H7 (cell line): ENCODE measurements at regions not wholly inside any gene's neighbourhood (a gene's known extent, or its start where the extent isn't known, plus 50 kb on each side); places are given as distances from the start of the nearest gene placed in this dataset.

Experiments used
- DNase-seq: peaks from one replicate; pipeline ENCODE4 v3.0.0; 2012
- H3K27me3 ChIP-seq: 2 replicates; pipeline ENCODE4 v1.6.0; 2011; ENCODE audit warnings: mild to moderate bottlenecking, low read length; ENCODE audit not compliant: control insufficient read depth, insufficient read depth
- H3K36me3 ChIP-seq: replicated peaks from 2 replicates; pipeline ENCODE4 v1.5.1; 2011; ENCODE audit warnings: low read length; ENCODE audit not compliant: control insufficient read depth, insufficient read depth
- H3K4me3 ChIP-seq: 2 replicates; pipeline ENCODE4 v1.5.1; 2011; ENCODE audit warnings: low read depth, mild to moderate bottlenecking, control low read depth, low read length, moderate library complexity; ENCODE audit not compliant: insufficient read depth

GRCh38 chr13:74438901-74439300 is 304.7 kb upstream of the KLF12 start:
- no peaks in the 10 kb centered on the region for H3K36me3 ChIP-seq
- no peak overlapping the region for H3K4me3 ChIP-seq
- no peak for DNase-seq
- H3K27me3 ChIP-seq: no peaks in the 10 kb centered on the region

GRCh38 chr13:74434782-74435181 is 300.6 kb upstream of the KLF12 start:
- no peaks in the 10 kb centered on the region for H3K36me3 ChIP-seq
- DNase-seq: no peak
- no peaks in the 10 kb centered on the region for H3K27me3 ChIP-seq
- H3K4me3 ChIP-seq: no peak overlapping the region

- Histone ChIP-seq H3K4me3 (no peak overlapping the region), H3K36me3 (no peaks in the 10 kb centered on the region), H3K27me3 (no peaks in the 10 kb centered on the region)
- no peak for DNase-seq
These were observed 290.3 kb upstream of the KLF12 start for GRCh38 chr13:74424455-74424854.

- H3K36me3 ChIP-seq: no peaks in the 10 kb centered on the region
These were observed 289.2 kb upstream of the KLF12 start for GRCh38 chr13:74423434-74423833.

GRCh38 chr13:74414458-74414857 is 280.3 kb upstream of the KLF12 start:
- Histone ChIP-seq H3K27me3 (no peaks in the 10 kb centered on the region), H3K4me3 (no peak overlapping the region), H3K36me3 (no peaks in the 10 kb centered on the region)
- DNase-seq: no peak

More at GRCh38 chr13:74423434-74423833, 289.2 kb upstream of the KLF12 start:
- no peak overlapping the region for H3K4me3 ChIP-seq
- no peak for DNase-seq
- H3K27me3 ChIP-seq: no peaks in the 10 kb centered on the region

- H3K36me3 ChIP-seq: no peaks in the 10 kb centered on the region
- no peak for DNase-seq
- no peak overlapping the region for H3K4me3 ChIP-seq
- H3K27me3 ChIP-seq: no peaks in the 10 kb centered on the region
These were observed 279.3 kb upstream of the KLF12 start for GRCh38 chr13:74413482-74413881.

- H3K36me3 ChIP-seq: no peaks in the 10 kb centered on the region
- no peak overlapping the region for H3K4me3 ChIP-seq
- DNase-seq: no peak
- H3K27me3 ChIP-seq: no peaks in the 10 kb centered on the region
These were observed 275.3 kb upstream of the KLF12 start for GRCh38 chr13:74409551-74409950.

DNA sequence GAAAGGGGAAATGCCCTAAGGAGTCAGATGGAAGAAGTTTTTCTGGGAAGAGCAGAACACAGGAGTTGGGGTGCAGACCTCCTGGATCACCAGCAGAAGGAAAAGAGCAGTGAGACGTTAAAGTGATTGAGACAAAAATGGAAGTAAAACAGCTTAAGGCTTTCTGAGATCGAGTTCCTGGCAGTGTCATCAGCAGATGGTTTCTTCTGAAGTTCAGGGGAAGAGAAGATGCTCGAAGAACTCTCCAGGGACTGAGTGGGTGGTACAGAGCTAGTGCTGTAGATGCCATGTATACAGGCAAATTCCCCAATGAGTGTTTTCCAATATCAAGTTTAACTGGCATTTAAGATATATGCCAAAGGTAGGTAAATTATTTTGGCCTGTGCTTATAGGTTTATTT is 272.2 kb upstream of the KLF12 start:
- no peaks in the 10 kb centered on the region for H3K27me3 ChIP-seq
- no peak for DNase-seq
- no peaks in the 10 kb centered on the region for H3K36me3 ChIP-seq
- no peak overlapping the region for H3K4me3 ChIP-seq

GRCh38 chr13:74398599-74398998 is 264.4 kb upstream of the KLF12 start:
- Histone ChIP-seq H3K36me3 (no peaks in the 10 kb centered on the region), H3K27me3 (no peaks in the 10 kb centered on the region), H3K4me3 (no peak overlapping the region)
- DNase-seq: no peak

- Histone ChIP-seq H3K27me3 (no peaks in the 10 kb centered on the region), H3K36me3 (no peaks in the 10 kb centered on the region), H3K4me3 (no peak overlapping the region)
- no peak for DNase-seq
These were observed 254.9 kb upstream of the KLF12 start for GRCh38 chr13:74389056-74389455.

DNA sequence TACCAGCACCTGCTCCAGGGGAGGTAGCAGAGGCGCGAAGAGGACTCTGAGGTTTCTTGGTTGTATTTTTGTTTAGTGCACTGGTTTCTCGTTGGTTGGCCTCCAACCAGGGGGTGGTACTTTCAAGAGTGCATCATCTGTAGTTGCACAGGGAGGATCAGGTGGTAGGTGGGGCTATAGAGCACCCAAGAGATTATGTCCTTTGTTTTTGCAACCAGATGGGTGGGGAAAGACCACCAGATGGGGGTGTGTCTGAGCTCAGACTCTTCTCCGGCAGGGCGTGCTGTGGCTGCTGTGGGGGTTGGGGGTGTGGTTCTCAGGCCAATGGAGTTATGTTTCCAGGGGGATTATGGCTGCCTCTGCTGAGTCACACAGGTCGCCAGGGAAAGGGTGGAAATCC is 254.4 kb upstream of the KLF12 start:
- Histone ChIP-seq H3K36me3 (no peaks in the 10 kb centered on the region), H3K27me3 (no peaks in the 10 kb centered on the region), H3K4me3 (no peak overlapping the region)
- no peak for DNase-seq

DNA sequence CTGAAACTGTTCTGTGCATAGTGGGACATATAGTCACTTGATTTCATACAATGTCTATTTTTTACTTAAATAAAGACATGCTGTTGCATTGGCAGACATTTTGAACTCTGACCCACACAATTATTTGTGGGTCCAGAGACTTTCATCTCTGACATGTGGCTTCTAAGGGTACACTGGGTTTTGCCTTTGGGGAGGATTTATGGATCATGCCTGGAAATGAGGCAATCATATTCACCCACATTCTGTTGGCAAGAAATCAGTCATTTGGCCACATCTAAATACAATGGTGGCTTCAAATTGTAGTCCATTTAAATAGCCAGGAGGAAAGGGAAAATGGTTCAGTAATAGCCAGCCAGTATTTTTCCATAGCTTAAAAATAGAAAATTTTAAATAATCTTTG is 238.3 kb upstream of the KLF12 start:
- Histone ChIP-seq H3K4me3 (no peak overlapping the region), H3K36me3 (no peaks in the 10 kb centered on the region), H3K27me3 (no peaks in the 10 kb centered on the region)
- DNase-seq: no peak

GRCh38 chr13:74367193-74367592 is 233.0 kb upstream of the KLF12 start:
- no peak overlapping the region for H3K4me3 ChIP-seq
- DNase-seq: no peak
- H3K36me3 ChIP-seq: no peaks in the 10 kb centered on the region
- no peaks in the 10 kb centered on the region for H3K27me3 ChIP-seq

GRCh38 chr13:74361274-74361673 is 227.1 kb upstream of the KLF12 start:
- Histone ChIP-seq H3K36me3 (no peaks in the 10 kb centered on the region), H3K4me3 (no peak overlapping the region), H3K27me3 (no peaks in the 10 kb centered on the region)
- no peak for DNase-seq

DNA sequence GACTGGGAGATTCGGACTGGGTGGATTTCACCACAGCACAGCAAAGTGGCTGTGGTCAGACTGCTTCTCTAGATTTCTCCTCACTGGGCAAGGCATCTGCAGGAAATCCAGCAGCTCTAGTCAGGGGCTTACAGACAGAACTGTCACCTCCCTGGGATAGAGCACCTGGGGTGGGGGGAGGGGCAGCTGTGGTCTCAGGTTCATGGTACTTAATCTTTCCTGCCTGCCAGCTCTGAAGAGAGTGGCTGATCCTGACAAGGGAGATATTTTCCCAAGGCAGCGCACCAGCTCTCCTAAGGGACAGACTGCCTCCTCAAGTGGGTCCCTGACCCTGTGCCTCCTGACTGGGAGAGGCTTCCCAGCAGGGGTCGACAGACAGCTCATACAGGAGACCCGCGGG is 212.8 kb upstream of the KLF12 start:
- H3K36me3 ChIP-seq: no peaks in the 10 kb centered on the region
- no peak overlapping the region for H3K4me3 ChIP-seq
- DNase-seq: no peak
- no peaks in the 10 kb centered on the region for H3K27me3 ChIP-seq

- DNase-seq: no peak
- Histone ChIP-seq H3K27me3 (no peaks in the 10 kb centered on the region), H3K36me3 (no peaks in the 10 kb centered on the region), H3K4me3 (no peak overlapping the region)
These were observed 204.1 kb upstream of the KLF12 start for GRCh38 chr13:74338341-74338740.
